Panc1 (cell line): ENCODE measurements at regions not wholly inside any gene's neighbourhood (a gene's known extent, or its start where the extent isn't known, plus 50 kb on each side); places are given as distances from the start of the nearest gene placed in this dataset.

Experiments
- ATAC-seq: fragments of 200-7000 bp; cut with Tn5 transposase; 2 replicates; pipeline ENCODE4 v1.9.1; 2020; ENCODE audit warnings: mild to moderate bottlenecking, moderate library complexity
- BruUV-seq: library from RNA; stranded (reverse); fragments of 400-500 nt; replicated peaks from 2 replicates; lab custom pipeline; 2021; lab: Mats Ljungman, UMichigan
- CTCF ChIA-PET: fragments of 300-600 bp; sonication (Branson Sonifier 250); formaldehyde crosslinking; loops from one replicate; lab custom pipeline; 2022; ENCODE audit warnings: antibody characterized with exemption; lab: Charles Lee
- POLR2A ChIA-PET: fragments of 300-600 bp; sonication (Branson Sonifier 250); formaldehyde crosslinking; loops from one replicate; lab custom pipeline; 2022; ENCODE audit warnings: antibody characterized with exemption; lab: Charles Lee
- DNase-seq: peaks from one replicate; pipeline ENCODE4 v3.0.0-alpha.2; 2010; ENCODE audit warnings: low read depth, low spot score
- H3K27ac ChIP-seq: 2 replicates; pipeline ENCODE4 v1.5.1; 2011; ENCODE audit warnings: mild to moderate bottlenecking, low read length, inconsistent platforms
- H3K27me3 ChIP-seq: fragments of 200-500 bp; sonication (Bioruptor generic); 2 replicates; pipeline ENCODE4 v1.6.0; 2014; ENCODE audit warnings: low read length, inconsistent platforms; ENCODE audit not compliant: control insufficient read depth, insufficient read depth
- H3K36me3 ChIP-seq: fragments of 200-500 bp; sonication (Bioruptor generic); 2 replicates; pipeline ENCODE4 v1.5.1; 2014; ENCODE audit warnings: inconsistent platforms, mild to moderate bottlenecking, low read length, moderate library complexity; ENCODE audit not compliant: control insufficient read depth, insufficient read depth
- H3K4me1 ChIP-seq: 2 replicates; pipeline ENCODE4 v1.5.1; 2011; ENCODE audit warnings: inconsistent platforms, mild to moderate bottlenecking, low read length, moderate library complexity; ENCODE audit not compliant: control insufficient read depth, insufficient read depth
- H3K4me3 ChIP-seq, 2 experiments: 2 replicates each; pipeline ENCODE4 v1.5.1; 2011 to 2012; ENCODE audit warnings: low read depth in 2 of 2, low read length in 2 of 2, mild to moderate bottlenecking in 2 of 2, inconsistent platforms in 1 of 2, moderate library complexity in 1 of 2
- H3K9me3 ChIP-seq: fragments of 200-500 bp; sonication (Bioruptor generic); 2 replicates; pipeline ENCODE4 v1.5.1; 2014; ENCODE audit warnings: low read depth, mild to moderate bottlenecking, inconsistent platforms, low read length, moderate library complexity; ENCODE audit not compliant: control insufficient read depth, insufficient read depth
- CTCF ChIP-seq: fragments of 450-650 bp; IDR thresholded peaks from 2 replicates; pipeline ENCODE4 v1.5.1; 2017; ENCODE audit warnings: mild to moderate bottlenecking
- POLR2AphosphoS5 ChIP-seq: IDR thresholded peaks from 2 replicates; pipeline ENCODE4 v1.6.1; 2012; ENCODE audit warnings: mild to moderate bottlenecking, low read depth, low read length, moderate library complexity
- REST ChIP-seq, 2 experiments: IDR thresholded peaks; 2 replicates each; pipeline ENCODE4 v1.6.1; 2011 to 2012; ENCODE audit warnings: low read depth in 2 of 2, control low read depth in 1 of 2, low read length in 1 of 2, mild to moderate bottlenecking in 1 of 2, moderate library complexity in 1 of 2; ENCODE audit not compliant: insufficient read depth in 1 of 2
- SIN3A ChIP-seq: IDR thresholded peaks from 2 replicates; pipeline ENCODE4 v1.6.1; 2012; ENCODE audit warnings: low read depth, mild to moderate bottlenecking, low read length, moderate library complexity, borderline replicate concordance; ENCODE audit not compliant: insufficient read depth
- TCF7L2 ChIP-seq: IDR thresholded peaks from 2 replicates; pipeline ENCODE4 v1.6.1; 2011; ENCODE audit warnings: mild to moderate bottlenecking, low read depth, low read length, inconsistent platforms
- in situ Hi-C: cut with HindIII; loops from 2 replicates; pipeline ENCODE4 v1.10.0; 2016; ENCODE audit warnings: low sequenced_read_pairs, low pct_unique_long_range_greater_than_20kb
- intact Hi-C: fragments of 100-400 bp; cut with micrococcal nuclease; formaldehyde crosslinking; loops from one replicate; pipeline ENCODE4 v1.10.0; 2022; ENCODE audit not compliant: unreplicated experiment

DNA sequence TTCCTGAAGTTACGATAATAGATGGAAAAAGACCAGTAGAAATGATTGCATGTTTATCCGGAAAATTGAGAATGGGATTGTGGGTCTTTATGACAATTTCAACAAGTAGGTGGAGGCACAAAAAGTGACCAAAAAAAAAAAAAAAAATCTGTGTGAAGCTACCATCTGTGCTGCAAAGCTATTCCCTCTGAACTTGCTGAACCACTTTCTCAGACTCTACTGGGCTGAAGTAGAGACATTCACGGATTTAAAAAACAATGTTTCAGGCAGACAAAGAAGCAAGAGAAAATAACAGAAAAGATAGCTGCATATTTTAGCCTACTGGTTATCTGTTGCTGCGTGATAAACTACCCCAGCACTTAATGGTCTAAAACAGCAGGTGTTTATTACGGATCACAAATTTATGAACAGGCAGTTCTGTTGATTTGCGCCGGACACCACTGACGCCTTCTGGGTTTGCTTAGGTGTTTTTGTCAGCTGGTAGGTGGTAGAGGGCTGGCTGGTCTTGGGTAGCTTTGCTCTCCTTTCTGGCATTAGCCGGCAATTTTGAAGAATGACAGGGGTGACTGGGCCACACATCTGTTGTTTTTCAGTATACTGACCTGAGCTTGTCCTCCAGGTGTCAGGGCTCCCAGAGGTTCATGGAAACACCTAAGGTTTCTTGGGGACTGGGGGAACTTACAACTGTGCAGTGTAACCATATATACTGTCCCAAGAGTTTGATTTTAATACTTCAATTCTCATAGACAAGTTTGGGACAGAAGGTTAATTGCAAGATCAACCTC is 665.1 kb downstream of the CCSER2 start:
- Histone ChIP-seq H3K27ac (no peak overlapping the region), H3K27me3 (no peaks in the 10 kb centered on the region), H3K4me3 (no peak overlapping the region), H3K9me3 (no peaks in the 10 kb centered on the region), H3K36me3 (no peaks in the 10 kb centered on the region), H3K4me1 (no peaks in the 10 kb centered on the region)
- no peak for TF ChIP-seq TCF7L2
- no peak for TF ChIP-seq REST (IDR thresholded peaks at IDR 0.05; ENCODE audit: insufficient read depth in 1 of 2, low read depth in 2 of 2, low read length in 1 of 2)
- no peak for TF ChIP-seq SIN3A
- TF ChIP-seq POLR2AphosphoS5: no peak
- no peak for TF ChIP-seq CTCF
- intact Hi-C loops (no loop called here), in situ Hi-C loops (no loop called here)
- BruUV-seq: no TSS peak
- POLR2A ChIA-PET: no interaction called here
- ATAC-seq (no peak), DNase-seq (no peak)
- CTCF ChIA-PET: no interaction called here

DNA sequence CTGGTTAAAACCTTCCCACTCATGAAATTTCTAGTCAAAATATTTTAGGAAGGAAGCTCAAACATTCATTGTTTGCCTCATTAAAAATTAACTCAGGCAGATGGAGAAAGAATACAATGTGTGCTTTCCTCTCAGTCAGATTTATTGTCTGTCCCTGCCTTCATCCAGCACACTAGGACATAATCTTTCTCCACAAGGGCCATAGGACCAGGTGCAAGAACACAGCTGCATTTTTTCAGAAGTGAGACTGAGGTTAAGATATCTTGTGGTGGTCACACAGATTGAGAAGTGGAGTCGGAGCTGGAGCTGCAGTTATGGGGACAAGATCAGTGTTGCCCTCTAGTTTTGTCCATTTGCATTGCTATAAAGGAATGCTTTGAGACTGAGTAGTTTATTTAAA is 666.3 kb downstream of the CCSER2 start:
- DNase-seq: no peak
- no peaks in the 10 kb centered on the region for H3K36me3 ChIP-seq
- H3K27ac ChIP-seq: no peak overlapping the region
- no peak for ATAC-seq
- ChIA-PET CTCF (no interaction called here), POLR2A (no interaction called here)
- H3K4me1 ChIP-seq: no peaks in the 10 kb centered on the region
- H3K9me3 ChIP-seq: no peaks in the 10 kb centered on the region
- TF ChIP-seq TCF7L2: no peak
- no peak for TF ChIP-seq SIN3A
- TF ChIP-seq POLR2AphosphoS5: no peak
- no peak for TF ChIP-seq REST (IDR thresholded peaks at IDR 0.05; ENCODE audit: insufficient read depth in 1 of 2, low read depth in 2 of 2, low read length in 1 of 2)
- no peak for TF ChIP-seq CTCF
- no TSS peak for BruUV-seq
- no peak overlapping the region for H3K4me3 ChIP-seq
- intact Hi-C loops (no loop called here), in situ Hi-C loops (no loop called here)
- H3K27me3 ChIP-seq: no peaks in the 10 kb centered on the region
